ENCODE measurements at regions not wholly inside any gene's neighbourhood (a gene's known extent, or its start where the extent isn't known, plus 50 kb on each side); places are given as distances from the start of the nearest gene placed in this dataset.

DNA sequence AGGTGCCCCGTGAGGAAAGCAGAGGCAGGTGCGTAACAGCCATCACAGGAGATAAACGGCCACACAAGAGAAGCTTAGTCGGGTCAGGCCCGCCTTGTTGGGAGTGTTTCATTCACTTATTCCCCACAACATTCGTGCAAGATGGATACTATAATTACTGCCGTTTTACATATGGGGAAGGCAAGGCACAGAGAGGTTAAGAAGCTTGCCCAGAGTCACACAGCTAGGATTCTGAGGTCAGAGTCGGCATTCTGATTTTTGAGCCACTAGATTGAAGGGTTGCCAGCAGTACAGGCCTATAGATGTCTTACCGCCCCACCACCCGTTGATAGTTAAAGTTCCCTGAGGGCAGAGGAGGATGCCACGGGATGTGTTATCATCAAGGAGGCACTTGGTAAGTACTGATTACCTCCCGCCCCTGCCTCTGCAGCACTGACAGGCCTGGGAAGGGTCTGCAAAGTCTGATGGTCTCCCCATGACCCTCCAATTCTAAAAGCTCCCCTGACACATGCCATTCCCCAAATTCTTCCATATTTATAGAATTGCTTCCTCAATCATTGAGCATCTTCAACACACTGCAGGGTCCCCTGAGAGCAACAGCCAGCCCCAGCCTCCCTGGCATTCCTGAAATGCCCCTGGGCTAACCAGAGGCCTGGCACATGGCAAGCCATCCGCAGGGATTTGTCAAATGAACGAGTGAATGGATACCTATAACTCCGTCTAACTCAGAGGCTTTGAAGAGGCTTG, 74.7 kb upstream of the CLDN14 start:
- no peak for DNase-seq (ENCODE audit: low read depth in 2 of 2)

DNA sequence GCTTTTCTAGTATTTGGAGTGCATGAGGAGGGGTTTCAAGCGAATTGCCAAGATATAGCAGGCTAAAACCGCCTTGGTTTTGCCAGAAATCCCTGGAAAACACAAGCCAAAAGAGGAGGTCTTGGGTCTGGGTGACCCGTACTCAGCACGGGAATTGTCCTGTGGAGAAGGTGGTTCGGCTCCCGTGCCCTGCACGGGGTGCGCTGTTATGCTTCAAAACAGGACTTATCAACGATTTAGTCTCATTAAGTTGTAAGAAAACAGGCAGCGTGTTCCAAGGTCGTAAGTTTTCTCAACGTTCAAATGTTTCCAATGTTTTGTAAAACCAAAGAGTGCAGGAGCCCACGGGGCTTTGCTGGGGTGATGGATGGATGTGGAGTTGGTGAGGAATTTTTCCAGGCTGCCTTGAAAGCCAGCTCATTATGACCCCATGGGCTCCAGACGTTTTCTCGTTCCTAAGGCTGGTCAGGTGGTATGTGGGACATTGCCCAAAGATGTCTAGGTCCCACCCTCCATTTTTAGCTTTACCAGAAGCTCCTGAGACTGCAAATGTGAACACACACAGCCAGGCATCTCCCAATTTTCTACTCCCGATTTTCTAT, 75.4 kb upstream of the CLDN14 start:
- DNase-seq (ENCODE audit: low read depth in 2 of 2), result no peak

DNA sequence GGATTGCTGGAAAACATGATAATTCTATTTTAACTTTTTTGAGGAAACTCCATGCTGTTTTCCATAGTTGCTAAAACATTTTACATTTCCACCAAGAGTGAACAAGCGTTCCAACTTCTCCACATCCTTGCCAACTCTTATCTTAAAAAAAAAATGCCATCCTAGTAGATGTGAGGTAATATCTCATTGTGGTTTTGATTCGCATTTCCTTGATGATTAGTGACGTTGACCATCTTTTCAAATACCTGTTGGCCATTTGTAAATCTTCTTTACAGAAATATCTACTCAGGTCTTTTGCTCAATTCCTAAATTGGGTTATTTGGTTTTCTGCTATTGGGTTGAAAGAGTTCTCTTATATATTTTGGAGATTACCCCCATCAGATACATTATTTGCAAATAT, 77.4 kb upstream of the CLDN14 start:
- no peak for DNase-seq (ENCODE audit: low read depth in 2 of 2)

DNA sequence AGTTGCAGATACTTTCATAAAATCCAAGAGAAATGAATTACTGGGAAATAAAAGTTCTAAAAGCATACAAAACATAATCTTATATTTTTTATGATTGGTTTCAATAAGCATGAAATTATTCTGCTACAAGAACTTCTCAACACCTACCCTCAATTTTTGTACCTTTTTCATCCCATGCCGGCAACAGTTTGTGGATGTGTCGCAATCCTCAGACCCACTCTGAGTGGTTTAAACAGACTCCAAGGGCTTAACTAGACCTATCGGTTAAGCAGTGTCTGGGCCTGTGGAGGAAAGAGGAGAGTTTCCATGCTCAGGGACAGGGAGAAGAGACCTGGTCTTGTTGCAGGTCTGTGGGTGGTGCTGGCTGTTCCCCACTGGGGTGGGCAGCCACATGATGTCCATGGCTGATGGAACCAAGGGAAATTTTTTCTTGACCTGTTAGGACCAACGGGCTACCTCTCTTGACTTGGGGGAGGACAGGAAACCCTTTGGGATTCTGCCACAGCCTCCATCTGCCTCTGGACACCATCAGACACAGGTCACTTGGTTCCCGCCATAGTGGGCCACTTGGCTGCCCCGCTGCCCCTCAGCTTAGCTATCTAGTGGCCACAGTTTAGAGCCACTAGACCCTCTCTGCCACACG, 81.1 kb upstream of the CLDN14 start:
- DNase-seq (ENCODE audit: low read depth in 2 of 2), result no peak

DNA sequence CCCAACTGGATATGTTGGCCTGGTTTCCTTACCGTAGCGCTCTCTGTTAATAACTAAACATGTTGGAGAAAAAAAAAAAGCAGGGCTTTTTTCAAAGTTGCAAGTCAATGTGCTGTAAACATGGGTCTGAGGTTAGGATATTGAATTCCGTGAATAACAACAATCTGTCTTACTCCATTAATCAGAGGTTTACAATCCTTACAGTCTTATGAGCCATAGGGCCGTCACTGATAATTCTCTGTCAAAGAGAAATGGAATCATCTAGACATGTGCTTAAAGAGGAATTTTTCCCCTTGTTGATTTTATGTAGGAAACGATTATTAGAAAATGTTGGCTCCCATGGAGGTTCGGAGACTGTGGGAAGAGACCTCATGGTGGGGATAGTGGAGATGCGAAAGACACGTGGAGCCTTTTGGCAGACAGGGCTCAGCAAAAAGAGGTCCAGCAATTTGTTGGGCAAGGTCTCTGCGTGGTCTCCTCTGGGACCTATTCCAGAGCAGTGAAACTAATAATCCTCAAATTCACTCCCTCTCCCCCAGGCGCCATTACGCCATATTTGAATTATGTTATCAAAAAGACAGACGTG, 83.5 kb upstream of the CLDN14 start:
- DNase-seq (ENCODE audit: low read depth in 2 of 2), result no peak

DNA sequence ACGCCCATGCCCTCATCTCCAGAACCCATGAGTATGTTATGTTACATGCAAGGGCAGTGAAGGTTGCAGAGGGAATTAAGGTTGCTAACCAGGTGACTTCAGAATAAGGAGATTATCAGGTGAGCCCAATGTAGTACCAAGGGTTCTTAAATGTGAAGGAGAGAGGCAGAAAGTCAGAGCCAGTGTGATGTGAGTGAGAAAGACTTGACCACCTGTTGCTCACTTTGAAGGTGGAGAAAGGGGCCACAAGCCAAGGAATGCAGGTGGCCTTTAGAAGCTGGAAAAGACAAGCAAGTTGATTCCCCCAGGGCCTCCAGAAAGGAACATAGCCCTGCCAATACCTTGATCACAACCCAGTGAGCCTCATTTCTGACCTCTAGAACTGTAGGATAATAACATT, 84.7 kb upstream of the CLDN14 start:
- DNase-seq (ENCODE audit: low read depth in 2 of 2), result no peak

DNA sequence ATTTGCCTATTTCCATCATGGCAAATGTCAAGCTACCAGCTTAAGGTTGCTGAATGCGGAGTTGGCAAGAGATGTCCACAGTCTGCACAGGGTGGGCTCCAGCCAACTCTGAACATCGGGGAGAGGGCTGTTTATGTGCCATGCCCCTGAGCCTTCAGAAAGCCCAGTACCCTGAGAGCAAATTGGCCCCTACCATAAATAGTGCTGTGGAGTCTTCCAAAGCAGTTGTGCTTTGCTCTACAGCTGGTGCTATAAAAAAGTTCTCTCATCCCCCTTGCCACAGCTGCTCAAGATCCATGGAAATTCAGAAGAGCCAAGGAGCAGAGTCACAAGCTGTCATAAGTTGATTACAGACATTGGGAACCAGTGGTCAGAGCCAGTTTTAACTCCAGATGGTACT, 85.6 kb upstream of the CLDN14 start:
- DNase-seq (ENCODE audit: low read depth in 2 of 2), result no peak

DNA sequence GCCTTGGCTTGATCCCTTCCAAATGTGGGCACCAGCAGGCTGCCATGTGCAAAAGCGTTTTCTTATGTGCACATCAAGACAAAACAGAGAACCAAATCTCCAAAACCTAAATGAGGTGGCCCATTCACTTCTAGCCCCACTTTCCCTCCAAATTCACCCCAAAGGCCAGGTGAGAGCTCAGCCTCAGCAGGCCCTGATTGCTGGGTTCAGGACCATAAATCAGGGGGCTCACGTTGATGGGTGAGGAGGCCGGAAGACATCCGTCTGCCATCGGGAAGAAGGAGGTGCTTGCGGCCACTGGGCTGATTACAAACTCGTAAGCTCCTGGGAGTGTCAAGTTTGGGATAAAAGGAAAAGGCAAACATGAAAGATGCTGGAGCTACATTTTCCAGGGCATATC, 86.7 kb upstream of the CLDN14 start:
- no peak for DNase-seq (ENCODE audit: low read depth in 2 of 2)

DNA sequence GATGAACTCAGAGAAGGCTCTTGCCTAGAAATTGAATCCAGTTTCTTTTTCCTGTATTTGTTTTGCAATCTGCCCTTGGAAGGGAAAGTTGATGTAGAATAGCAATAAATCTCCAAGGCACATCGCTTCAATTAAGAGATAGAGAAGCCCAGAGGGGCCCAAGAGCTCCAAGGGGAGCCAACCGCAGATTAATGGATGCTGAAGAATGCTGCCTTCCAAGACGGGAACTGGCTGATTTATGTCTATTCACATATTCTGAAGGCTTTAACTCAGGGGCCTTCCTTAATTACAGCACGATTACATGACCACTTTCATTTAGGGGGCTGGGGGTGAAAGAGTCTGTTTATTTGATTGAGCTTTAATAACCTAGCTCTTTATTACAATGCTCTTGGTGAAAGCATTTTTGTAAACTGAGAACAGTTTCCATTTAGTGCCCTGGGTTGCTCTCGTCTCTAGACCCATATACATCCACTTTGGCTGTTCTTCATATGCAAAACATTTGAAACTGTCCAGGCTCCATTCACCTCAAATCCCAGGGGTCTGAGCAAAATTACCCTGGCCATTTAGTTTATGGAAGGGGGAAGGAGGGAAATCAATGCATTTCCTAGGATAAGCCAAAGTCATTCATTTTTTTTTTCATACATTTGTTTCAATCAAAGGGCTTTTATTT, 87.4 kb upstream of the CLDN14 start:
- no peak for DNase-seq (ENCODE audit: low read depth in 2 of 2)

DNA sequence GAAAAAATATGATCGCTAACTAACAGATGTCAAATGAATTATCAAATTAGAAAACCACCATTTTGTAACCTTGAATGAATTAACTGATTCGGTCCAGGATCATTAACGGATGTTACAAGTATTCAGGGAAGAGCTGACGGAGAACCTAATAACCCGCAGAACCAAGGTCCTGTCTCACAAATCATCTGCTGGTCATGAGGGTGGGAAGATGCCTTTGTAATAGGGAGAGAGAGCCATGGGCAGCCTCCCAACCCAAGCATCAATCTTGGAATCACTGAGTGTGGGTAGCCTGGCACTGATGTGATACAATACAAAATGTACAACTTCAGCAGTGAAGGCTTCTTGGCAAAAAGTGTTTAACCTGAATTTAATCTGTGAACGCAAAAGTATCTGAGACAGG, 89.6 kb upstream of the CLDN14 start:
- DNase-seq (ENCODE audit: low read depth in 2 of 2), result no peak

DNA sequence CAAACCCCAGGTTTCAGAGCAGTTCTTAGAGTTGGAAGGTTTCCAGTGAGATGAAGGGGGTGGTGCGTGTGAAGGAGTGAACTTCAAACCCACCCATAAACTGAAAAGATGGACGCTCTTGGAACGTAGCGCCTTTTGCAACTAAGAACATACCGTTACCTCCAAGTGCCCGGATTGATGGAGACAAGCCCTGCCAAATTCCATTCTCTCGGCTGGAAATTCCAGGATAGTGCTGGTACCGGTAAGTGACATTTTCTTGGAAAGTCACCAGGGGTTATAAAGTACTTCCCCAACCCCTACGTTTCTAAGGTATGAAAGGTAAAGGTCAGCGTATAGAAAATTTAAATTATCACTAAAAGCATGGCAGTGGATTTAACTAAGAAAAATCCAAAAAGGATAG, 91.6 kb upstream of the CLDN14 start:
- DNase-seq (ENCODE audit: low read depth in 2 of 2), result no peak

DNA sequence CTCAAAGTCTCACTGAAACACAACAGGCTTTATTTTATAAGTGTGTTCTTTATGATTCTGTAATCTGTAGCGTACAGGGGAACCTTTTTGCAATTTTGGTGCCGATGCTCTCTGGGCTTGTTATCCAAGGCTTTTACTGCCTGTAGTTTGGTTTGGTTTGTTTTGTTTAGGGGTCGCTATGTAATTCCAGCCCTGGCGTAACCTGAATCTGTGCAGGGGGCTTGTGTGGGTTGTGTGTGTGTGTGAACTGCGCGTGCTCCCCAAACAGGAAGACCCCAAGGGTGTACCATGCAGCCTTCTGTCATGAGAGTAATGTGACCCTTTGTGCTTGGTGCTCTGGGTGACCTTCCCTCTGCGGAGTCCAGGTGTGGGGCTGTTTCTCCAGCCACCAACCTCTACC, 92.1 kb upstream of the CLDN14 start:
- no peak for DNase-seq (ENCODE audit: low read depth in 2 of 2)

DNA sequence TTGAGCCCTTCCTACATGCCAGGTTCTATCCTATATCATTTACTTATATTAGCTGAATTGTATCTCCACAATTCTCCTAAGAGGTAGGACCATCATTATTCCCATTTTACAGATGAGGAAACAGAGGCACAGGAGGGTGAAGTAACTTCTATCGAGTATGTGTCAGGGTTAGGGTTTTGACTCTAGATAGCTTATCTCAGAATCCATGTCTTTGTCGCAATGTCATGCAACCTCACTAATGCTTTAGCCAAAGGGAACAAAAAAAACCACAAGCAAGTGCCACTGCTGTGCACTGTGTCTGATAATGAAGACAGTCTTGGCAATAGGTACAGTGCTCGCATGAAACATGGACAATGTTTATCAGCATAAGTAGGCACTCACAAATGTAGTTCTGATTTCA, 95.4 kb upstream of the CLDN14 start:
- DNase-seq (ENCODE audit: low read depth in 2 of 2), result no peak

DNA sequence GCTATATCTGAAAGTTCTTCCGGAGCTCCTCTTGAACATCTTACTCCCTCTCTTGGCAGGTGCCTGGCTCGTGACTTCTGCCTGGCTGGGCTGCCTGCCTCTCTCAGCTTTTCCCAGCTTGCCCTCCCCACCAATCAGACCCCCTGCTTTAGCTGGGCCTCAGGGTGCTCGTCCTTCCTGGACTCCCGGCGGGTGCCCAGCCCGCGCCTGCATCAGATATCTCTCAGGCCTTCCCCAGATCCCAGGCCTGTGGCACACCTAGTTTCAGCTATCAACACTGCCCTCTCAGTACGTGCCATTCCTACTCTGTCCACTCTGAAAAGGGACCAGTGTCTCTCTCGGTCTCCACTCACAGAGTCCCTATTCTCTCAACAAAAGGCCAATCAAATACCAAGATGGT, 96.5 kb upstream of the CLDN14 start:
- no peak for DNase-seq (ENCODE audit: low read depth in 2 of 2)

DNA sequence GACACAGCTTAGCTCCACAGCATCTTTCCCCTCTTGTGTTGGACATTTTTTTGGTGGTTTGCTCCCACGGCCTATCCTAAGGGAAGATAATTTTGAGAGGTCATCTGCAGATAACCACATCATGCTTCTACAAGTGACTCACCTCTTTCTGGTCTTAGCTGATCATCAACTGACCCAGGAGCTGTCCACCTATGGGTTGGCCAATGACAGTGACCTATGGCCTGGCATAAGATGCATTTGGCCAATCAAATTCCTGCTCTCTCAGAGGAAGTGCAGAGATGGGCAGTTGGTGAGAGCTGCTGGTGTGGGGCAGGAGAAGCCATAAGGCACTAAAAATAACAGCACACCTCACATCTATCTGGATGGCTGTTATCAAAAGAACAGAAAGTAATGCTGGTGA, 100.0 kb upstream of the CLDN14 start:
- no peak for DNase-seq (ENCODE audit: low read depth in 2 of 2)

DNA sequence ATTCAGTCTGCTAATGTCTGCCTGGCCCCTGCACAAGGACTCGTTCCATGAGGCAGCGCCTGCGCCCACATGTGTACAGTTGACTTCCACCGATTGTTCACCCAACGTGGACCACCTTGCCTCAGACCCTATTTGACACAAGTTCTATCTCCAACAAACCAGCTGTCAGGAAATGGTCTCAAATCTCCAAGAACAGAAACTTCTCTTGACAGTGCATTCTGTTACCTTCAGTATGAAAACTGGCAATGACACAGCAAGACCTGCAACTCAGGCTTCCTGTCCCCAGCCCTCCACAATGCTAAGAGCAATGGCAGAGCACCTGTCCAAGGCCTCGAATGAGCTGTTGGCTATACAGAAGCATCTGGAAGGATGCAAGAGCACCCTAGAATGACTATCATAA, 102.3 kb upstream of the CLDN14 start:
- no peak for DNase-seq (ENCODE audit: low read depth in 2 of 2)

DNA sequence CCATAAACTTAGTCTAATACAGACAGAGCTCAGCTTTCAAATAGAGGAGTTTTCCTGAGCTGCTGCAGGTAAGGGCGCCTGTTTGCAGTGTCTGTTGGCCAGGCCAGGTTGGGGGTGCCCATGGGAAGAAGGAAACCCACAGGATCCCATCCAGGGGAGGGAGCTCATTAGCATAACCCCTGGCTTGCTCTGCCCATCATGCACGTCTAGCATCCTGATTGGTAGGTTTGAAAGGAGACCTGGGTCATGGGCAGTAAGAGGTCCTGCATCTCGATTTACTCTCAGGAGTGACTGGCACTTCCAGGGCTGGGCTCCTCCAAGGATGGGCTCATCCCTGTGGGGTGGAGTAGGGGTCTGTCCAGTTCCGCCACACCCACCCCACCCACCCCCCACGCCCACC, 103.7 kb upstream of the CLDN14 start:
- DNase-seq (ENCODE audit: low read depth in 2 of 2), result no peak

DNA sequence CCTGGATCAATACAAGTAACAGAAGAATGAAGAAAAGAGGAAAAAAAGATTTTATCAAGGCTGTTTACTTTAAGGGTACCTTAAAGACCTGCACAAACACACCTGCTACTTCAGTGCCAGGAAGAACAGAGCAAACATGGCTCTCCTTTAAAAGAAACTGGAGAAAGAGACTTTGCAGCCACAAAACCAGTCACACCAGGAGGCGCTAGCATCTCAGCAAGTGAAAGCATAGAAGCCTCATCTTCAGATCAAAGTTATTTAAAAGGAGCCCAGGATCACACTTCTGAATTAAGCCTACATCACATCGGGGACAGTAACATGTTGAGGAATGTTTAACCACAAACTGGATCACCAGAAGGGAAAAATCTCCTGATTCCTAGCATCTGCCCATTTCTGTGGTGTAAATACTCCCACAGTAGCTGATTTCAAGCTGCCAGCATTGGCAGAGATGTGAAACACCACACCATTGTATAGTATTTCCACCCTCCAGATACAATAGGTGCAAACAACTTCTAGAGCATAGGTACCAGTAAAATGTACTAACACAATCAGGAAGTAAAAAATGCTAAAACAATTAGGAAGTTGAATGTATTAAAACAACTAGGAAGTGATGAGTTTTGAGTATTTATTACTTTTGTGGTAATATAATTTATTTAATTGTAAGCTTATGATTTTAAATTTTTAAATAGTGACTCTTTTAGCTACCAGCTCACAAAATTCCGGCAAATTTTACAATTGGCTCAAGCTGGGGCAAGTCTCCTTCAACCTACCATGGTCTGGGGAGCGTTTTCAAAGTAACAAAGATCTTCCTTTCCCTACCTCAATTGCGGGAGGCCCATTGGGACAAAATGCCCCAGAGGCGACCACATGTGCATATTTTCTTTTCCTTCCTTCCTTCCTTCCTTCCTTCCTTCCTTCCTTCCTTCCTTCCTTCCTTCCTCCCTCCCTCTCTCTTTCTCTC, 105.3 kb upstream of the CLDN14 start:
- no peak for DNase-seq (ENCODE audit: low read depth in 2 of 2)

DNA sequence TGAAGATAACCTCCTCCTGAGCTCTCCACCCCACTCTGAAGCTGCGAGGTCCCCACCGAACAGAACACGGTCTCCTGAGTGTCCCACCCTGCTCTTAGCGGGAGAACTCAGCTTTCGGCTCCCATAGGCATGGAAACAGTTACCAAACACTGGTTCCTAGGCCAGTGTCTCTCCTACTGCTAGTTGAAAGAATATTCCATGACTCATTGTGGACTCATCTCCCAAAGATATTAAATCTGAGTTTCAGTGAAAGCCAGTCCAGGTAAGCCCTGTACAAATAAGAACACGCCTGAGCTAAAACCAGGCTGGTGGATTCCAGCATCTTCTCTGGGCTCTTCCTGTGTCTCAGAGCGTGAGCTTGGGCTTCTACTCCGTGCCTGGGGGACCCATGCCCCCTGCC, 107.5 kb upstream of the CLDN14 start:
- no peak for DNase-seq (ENCODE audit: low read depth in 2 of 2)

DNA sequence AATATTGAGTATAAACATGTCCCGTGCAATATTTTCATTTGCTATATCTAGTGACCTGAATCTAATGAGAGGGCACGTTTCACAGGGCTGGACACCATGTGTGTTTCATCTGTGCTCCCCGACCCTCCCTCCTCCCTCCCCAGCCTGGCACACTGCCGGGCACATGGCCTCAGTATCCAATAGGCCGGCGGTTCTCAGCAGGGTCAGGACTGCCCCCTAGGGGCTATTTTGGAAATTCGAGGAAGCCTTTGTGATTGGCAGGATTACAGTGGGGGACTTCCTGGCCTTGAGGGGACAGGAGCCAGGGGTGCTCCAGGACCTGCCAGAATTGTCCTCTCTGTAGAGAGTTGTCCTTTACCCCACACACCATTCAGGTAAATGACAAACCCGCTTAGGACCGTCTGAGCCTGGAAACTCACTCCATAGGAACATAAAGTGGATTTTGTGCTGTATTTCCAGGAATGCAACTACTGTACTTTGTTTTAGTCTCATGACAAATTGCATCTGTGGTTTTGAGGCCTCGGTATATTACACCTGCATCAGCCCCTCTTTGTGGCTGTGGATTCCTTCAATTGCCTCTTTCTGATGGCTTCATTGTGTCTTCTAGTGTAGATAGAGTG, 109.5 kb upstream of the SIM2 start:
- DNase-seq (ENCODE audit: low read depth in 2 of 2), result peak; percentile 1 to 5
